ENCODE measurements at regions not wholly inside any gene's neighbourhood (a gene's known extent, or its start where the extent isn't known, plus 50 kb on each side); places are given as distances from the start of the nearest gene placed in this dataset.
"Not testable (repeated sequence)": the region's sequence is repeated elsewhere in the genome, so short reads cannot be mapped to it uniquely, and the experiment has no call there.

DNA sequence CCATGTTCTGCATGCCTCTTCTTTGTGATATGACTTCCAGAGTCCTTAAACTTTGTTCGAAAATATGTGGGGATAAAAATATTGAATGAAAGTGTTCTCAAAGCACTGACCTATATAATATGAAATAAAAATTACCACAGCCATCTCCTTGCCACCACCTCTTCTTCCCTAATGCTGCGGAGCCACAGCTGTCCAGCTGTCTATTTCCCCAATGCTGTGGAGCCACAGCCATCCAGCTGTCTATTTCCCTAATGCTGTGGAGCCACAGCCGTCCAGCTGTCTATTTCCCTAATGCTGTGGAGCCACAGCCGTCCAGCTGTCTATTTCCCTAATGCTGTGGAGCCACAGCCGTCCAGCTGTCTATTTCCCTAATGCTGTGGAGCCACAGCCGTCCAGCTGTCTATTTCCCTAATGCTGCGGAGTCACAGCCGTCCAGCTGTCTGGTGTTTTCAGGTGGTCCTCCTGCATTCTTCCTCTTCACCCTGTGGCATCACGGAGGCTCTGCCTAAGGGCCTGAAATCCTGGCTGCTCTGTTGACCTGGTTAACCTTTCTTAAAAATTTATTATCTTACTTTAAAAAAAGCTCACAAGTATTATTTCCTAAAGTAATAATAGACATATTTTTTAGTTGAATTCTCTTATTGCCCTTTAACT, 266.1 kb upstream of the MEX3C start:
- DNase-seq = no peak

- no peak for DNase-seq
Measured at GRCh38 chr18:51478908-51479307, 281.4 kb upstream of the MEX3C start.

GRCh38 chr18:51479736-51480135, 282.3 kb upstream of the MEX3C start:
- DNase-seq = no peak

DNA sequence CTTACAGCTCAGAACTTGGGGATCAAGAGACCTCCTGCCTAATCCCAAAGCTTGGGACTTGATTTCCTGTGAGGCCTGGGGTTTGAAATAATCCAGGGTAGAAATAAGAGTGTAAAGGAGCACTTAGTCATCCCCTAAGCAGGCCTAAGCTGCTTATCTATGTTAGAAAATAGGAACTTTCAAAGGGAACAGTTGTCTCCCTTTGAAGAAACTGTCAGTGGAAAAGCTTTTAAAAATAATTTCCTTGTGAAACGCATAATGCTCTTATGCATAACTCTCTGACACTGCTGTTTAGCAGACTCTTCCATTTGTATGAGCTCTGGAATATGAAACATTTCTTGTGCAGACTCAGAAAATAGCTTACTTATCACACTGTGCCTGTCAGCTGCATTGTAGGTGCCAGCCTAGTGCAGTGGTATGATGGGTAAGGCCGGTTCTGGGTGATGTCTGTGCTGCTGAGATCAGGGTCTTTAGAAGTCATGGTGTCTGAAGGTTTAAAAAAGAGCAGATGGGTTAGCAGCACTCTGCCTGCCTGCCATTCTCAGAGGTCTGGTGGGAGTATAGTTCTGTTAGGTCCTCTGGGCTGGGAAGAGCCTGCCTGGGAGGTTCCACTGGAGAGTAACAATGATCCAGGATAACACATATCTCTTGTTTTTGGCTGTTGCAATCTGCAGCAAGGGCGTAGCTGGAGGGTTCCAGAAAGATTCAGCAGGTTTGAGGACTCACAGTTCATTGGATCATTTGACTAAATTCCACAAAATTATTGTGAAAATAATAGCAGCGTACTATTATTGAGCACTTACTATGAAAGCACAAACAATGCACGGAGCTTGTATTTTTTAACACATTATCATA, 283.2 kb upstream of the MEX3C start:
- DNase-seq = no peak

DNA sequence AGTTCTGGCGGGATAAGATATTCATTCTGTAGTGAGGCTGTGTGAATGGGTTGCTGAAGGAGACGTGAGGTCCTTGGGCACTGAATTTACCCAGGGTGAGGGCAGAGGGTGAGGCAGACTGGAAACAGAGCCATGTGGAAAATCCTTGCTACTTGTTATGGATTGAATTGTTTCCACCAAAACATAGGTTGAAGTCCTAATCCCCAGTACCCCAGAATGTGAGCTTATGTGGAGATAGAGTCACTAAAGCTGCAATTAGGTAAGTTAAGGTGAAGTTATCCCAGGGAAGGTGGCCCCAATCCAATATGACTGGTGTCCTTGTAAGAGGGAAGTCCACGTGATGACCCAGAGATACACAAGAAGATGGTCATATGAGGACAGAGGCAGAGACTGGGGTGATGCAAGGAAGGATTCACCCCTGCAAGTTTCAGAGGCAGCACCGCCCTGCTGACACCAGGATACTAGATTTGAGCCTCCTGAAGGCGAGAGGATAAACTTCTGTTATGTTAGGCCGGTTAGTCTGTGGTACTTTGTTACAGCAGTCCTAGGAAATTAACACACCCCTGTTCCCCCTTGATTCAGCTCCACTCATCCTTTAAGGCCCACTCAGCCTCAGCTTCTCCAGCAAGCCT, 289.4 kb upstream of the MEX3C start:
- DNase-seq = no peak

DNA sequence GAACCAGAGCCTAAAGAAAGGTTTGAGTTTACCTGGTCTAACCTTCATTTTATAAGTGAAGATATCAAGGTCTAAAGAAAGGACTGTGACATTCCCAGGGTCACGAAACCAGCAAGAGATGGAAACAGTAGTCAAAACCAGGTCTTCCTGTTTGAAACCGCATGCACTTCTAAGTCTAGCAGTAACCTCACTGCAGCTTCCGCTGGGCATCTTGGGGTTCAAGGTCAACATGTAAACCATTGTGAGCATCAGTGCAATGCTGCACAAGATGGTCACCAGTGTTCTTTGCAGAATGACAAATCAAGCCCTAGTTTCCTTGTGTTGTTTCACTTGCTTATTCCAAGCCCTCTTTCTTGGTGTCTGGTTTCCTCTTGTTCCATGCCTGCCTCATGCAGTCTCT, 292.9 kb upstream of the MEX3C start:
- DNase-seq = no peak

GRCh38 chr18:51490860-51491259, 293.4 kb upstream of the MEX3C start:
- DNase-seq = no peak

GRCh38 chr18:51491678-51492372, 294.3 kb upstream of the MEX3C start:
- no peak for DNase-seq

DNA sequence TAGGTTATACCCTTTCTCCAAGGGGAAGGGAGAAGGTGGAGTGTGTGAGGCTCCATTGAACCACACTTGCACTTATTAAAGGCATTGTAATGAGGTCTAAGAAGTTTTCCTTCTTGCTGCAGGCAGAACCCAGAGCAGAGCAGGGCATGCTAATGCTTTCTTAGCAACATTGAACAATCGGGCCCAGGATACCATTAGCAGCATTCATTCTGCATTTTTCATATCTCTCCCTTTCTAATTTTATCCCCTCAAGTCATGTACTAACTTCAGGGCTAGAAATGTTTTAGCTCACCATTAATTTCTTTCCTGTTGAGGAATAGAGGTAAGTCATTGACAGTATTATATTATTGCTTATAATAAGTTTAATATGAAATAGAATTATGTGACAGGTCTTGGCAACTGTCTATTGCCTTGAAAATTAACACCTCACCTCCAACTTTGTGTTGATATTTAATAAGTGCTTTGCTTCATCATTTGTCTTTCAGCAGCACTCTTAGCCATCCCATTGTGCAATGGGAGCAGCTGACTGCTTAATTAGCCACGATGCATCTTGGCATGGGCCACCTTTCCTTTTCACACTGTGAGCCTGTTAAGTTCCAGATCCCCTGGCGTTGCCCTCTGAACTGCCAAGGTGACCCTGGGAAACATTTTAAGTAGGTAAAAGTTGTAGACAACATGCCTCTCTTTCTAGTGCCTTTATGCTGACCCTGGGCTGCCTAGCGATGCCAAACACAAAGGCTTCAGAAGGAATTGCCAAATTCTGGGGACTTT, 300.8 kb upstream of the MEX3C start:
- DNase-seq = no peak

GRCh38 chr18:51503351-51503750, 305.9 kb upstream of the MEX3C start:
- no peak for DNase-seq

DNA sequence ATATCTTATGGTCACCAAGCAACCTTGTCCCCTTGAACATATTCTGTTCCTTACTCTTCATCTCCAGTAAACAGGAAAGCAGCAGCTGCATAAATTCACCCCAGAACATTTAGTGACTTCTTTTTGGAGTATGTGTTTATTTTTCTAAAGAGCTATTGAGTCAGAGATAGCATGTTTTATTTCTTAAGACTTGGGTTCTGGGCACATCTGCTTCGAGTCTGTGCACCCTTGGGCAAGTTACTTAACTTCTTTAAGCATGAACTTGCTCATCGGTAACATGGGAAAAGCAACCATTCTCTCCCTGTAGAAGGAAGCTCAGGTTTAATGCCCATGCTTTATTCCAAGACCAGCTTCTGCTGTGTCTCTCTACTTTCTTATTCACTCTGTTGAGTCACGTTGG, 309.3 kb upstream of the MEX3C start:
- DNase-seq = no peak

DNA sequence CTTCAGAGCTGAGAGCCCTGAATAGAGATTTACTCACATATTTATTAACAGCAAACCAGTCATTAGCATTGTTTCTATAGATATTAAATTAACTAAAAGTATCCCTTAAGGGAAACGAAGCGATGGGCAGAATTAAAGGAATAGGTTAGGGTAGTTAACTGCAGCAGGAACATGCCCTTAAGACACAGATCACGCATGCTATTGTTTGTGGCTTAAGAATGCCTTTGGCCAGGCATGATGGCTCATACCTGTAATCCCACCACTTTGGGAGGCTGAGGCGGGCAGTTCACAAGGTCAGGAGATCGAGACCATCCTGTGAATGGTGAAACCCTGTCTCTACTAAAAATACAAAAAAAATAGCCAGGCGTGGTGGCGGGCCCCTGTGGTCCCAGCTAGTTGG, 310.9 kb upstream of the MEX3C start:
- not testable (repeated sequence) for DNase-seq

DNA sequence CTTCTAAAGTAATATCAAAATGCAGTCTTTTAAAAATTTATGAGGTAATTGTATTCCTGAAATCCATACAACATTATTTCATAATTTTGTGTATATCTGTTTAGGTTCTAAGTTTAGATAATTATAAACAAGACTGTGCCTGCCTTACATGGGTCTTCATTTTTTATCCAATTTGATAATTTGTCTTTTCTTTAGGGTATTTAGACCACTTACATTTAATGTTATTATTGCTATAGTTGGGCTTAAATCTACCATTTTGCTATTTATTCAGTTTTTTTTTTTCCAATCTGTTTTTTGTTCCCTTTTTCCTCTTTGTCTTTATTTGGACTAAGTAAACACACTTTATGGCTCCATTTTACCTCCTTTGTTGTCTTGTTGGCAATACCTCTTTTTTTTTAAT, 312.5 kb upstream of the MEX3C start:
- DNase-seq = no peak

DNA sequence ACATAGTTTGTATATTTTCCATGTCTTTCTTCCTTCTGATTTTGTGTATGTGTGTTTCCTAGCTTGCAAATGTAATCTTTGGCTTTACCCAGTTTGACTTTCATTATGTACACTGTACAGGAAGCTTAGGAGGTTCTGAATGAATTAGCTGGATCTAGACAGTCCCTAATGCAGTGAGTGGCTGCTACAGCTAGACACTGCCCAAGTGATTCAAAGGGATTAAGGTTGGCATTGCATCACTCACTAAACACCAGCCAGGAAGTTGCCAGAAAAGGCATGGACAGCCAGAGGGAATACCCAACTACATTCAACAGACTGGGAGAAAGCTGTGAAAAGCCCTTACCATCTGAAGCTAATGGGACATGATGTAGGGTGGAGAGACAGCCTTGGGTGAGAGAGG, 316.0 kb upstream of the MEX3C start:
- no peak for DNase-seq

DNA sequence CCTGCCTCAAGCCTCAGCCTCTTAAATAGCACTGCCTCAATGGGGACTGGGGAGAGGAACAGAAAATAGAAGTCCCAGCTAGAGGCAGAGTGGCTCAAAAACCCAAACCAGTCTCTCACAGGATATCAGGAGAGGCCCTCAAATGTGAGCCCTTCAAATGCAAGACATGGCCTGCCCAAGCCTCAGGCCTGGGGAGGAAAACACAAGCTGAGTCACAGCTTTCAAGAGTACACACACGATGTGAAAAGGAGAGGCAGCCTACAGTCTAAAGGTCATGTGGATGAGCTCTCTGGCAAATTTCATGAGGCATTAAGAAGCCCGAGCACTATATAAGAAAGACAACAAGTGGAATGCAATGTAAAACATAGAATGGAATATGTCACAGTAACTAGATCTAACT, 316.6 kb upstream of the MEX3C start:
- no peak for DNase-seq

- no peak for DNase-seq
Measured at GRCh38 chr18:51516478-51517038, 319.1 kb upstream of the MEX3C start.

- no peak for DNase-seq
Measured at GRCh38 chr18:51519571-51519970, 322.1 kb upstream of the MEX3C start.

DNA sequence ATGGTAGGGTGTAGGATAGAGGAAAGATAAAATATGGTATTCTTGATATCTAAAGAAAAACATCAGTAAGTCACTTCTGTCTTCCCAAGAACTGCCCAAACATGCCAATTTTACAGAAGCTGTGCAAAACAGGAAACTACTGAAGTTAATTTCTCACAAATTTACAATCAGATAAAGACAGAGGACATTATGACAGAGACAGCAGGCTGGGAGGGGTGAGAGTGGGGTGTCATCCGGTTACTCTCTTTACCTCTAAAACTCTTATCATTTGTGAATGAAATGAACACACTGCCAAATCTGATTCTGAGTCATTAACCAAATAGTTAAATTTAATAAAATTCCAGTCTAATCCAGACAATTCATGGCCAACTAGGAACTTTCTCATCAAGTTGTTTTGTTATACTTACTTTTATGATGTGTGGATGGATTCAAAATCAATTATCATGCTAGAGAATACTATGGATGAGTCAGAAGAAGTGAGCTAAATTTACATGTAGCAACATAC, 323.2 kb upstream of the MEX3C start:
- DNase-seq = no peak

GRCh38 chr18:51522338-51522737, 324.9 kb upstream of the MEX3C start:
- no peak for DNase-seq

GRCh38 chr18:51522821-51523220, 325.3 kb upstream of the MEX3C start:
- DNase-seq = no peak

- DNase-seq = no peak
Measured at GRCh38 chr18:51523671-51524070, 326.2 kb upstream of the MEX3C start.

All from CD4-positive, alpha-beta T cell treated with Interleukin-4 for 1 hour (primary cell).